Kidney epithelial cell (primary cell): ENCODE measurements at regions not wholly inside any gene's neighbourhood (a gene's known extent, or its start where the extent isn't known, plus 50 kb on each side); places are given as distances from the start of the nearest gene placed in this dataset.

Experiments used
- DNase-seq: peaks from one replicate; pipeline ENCODE4 v3.0.0-alpha.2; 2010; ENCODE audit warnings: low read depth
- H3K27me3 ChIP-seq: 2 replicates; pipeline ENCODE4 v1.6.0; 2011; ENCODE audit warnings: low read length; ENCODE audit not compliant: control insufficient read depth, insufficient read depth
- H3K36me3 ChIP-seq: 2 replicates; pipeline ENCODE4 v1.5.1; 2011; ENCODE audit warnings: low read length; ENCODE audit not compliant: control insufficient read depth, insufficient read depth
- H3K4me3 ChIP-seq: 2 replicates; pipeline ENCODE4 v1.5.1; 2011; ENCODE audit warnings: low read depth, mild to moderate bottlenecking, control low read depth, low read length
- CTCF ChIP-seq: IDR thresholded peaks from 2 replicates; pipeline ENCODE4 v1.5.1; 2011; ENCODE audit warnings: mild to moderate bottlenecking, moderate library complexity, low read length, control low read depth, inconsistent platforms; ENCODE audit not compliant: insufficient read depth, poor library complexity, severe bottlenecking

DNA sequence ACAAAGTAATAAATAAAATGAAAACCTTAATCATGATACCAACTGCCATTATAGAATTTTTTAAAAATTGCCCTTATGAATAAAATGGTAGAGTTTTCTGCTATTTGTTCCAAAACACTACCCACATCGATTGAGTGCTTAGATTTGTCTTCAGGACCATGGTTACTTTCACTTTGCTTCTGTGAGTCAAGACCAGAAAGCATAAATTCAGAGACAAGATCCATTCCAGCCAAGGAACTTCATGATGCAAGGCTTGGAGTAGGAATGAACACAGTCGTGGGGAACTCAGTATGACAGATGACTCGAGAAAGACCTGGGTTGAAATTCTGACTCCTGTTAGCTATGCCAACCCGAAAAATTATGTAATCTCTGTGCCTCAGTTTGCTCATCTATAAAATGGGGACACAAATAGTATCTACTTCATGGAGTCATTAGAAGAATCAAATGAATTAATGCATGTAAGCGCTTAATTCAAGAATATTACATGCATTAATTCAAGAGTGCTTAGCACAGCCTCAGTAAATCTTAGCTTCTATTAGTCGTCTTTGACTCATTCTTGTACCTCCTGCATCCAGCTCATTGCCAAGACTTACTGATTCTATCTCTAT lies 72.5 kb upstream of the MYLIP start:
- Histone ChIP-seq H3K27me3 (no peaks in the 10 kb centered on the region), H3K36me3 (no peaks in the 10 kb centered on the region), H3K4me3 (no peak overlapping the region)
- DNase-seq, result no peak
- TF ChIP-seq CTCF, result no peak

- no peaks in the 10 kb centered on the region for H3K27me3 ChIP-seq
- DNase-seq, result no peak
- no peaks in the 10 kb centered on the region for H3K36me3 ChIP-seq
- no peak for TF ChIP-seq CTCF
- no peak overlapping the region for H3K4me3 ChIP-seq
These were observed 73.0 kb upstream of the MYLIP start for GRCh38 chr6:16055852-16056251.

DNA sequence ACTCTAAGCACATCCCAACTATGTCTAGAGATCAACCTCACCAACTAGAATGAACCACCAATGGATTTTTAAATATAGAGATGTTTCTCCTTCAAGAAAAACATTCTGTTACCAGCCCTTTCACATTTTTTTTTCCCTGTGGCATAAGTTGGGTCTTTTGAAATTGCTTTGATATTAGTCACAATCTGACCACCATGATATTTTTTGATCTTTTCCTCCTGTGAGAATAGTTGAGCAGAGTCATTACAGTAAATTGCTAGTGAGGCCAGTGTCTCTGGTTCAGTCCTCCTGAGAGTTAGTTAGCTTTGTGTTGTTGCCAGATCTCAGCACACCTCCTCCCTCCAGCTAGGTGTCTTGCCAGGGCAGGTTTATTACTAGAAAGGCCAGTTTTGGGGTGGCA lies 79.7 kb upstream of the MYLIP start:
- TF ChIP-seq CTCF, result no peak
- Histone ChIP-seq H3K4me3 (no peak overlapping the region), H3K36me3 (no peaks in the 10 kb centered on the region), H3K27me3 (no peaks in the 10 kb centered on the region)
- DNase-seq, result peak; percentile 21

DNA sequence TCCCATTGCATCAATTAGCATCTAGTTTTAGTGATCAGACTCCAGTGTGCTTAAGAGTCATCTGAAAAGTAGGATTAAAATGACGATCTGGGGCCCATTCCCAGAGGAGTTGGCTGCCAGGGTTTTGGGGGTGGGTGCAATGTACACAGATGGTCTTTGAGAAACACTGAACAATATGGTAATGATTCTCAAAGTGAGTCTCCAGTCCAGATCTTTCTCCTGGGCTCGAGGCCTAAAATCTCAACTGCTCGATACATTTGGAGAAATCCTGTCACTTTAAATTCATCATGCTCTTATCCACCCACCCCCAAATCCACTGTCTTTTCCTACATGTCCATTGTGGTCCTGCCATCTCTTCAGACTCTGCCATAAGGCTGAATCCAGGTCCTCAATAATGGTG lies 80.7 kb upstream of the MYLIP start:
- Histone ChIP-seq H3K27me3 (no peaks in the 10 kb centered on the region), H3K4me3 (no peak overlapping the region), H3K36me3 (no peaks in the 10 kb centered on the region)
- TF ChIP-seq CTCF, result no peak
- DNase-seq, result no peak

DNA sequence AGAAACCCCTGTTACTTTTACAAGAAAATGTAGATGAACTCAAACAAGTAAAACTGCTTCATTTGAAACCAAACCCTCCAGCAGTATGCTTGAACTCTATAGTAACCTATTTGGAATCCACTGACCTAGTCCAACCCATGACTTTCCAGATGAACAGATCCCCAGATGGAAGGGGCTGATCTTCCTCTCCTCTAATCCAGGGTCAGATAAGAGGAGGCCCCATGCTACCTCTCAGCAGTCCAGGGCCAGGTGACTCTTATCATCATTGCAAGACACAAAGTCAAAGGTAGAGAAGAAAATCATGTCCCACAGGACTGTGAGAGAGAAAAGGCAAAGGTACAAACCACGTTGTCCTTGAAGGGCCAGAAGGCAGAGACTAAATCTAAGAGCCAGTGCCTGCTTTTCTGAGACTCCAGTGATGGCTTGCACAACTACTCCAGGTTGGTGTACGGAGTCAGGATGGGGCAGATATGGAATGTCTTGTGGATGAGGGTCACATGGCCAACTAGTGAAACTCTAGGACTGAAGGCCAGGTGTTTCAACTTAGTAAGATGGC lies 81.4 kb upstream of the MYLIP start:
- no peak overlapping the region for H3K4me3 ChIP-seq
- TF ChIP-seq CTCF, result no peak
- DNase-seq, result no peak
- no peaks in the 10 kb centered on the region for H3K36me3 ChIP-seq
- no peaks in the 10 kb centered on the region for H3K27me3 ChIP-seq

DNA sequence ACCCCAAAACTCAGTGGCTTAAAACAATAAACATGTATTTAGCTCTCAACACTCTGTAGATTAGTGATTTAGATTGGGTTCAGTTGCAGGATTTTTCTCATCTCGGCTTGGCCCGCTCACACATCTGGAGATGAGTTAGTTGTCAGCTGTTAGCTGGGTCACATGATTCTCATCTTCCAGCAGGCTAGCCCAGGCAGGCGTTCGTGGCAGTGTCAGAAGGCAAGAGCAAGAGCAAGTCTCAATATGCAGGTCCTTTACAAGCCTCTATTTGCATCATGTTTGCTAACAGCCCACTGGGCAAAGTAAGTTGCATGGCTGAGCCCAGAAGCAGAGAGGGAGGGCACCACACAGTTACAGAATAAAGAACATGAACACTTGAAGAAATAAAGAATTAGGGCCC lies 83.6 kb upstream of the MYLIP start:
- H3K27me3 ChIP-seq, result no peaks in the 10 kb centered on the region
- H3K4me3 ChIP-seq, result no peak overlapping the region
- TF ChIP-seq CTCF, result no peak
- no peaks in the 10 kb centered on the region for H3K36me3 ChIP-seq
- no peak for DNase-seq
